HG03097 (cell line): ENCODE measurements at regions not wholly inside any gene's neighbourhood (a gene's known extent, or its start where the extent isn't known, plus 50 kb on each side); places are given as distances from the start of the nearest gene placed in this dataset.
"Not testable (repeated sequence)": the region's sequence is repeated elsewhere in the genome, so short reads cannot be mapped to it uniquely, and the experiment has no call there.

Experiments
- ATAC-seq: cut with Tn5 transposase; IDR thresholded peaks from one replicate; pipeline ENCODE4 v1.9.1; 2021; ENCODE audit not compliant: unreplicated experiment, low FRiP score

DNA sequence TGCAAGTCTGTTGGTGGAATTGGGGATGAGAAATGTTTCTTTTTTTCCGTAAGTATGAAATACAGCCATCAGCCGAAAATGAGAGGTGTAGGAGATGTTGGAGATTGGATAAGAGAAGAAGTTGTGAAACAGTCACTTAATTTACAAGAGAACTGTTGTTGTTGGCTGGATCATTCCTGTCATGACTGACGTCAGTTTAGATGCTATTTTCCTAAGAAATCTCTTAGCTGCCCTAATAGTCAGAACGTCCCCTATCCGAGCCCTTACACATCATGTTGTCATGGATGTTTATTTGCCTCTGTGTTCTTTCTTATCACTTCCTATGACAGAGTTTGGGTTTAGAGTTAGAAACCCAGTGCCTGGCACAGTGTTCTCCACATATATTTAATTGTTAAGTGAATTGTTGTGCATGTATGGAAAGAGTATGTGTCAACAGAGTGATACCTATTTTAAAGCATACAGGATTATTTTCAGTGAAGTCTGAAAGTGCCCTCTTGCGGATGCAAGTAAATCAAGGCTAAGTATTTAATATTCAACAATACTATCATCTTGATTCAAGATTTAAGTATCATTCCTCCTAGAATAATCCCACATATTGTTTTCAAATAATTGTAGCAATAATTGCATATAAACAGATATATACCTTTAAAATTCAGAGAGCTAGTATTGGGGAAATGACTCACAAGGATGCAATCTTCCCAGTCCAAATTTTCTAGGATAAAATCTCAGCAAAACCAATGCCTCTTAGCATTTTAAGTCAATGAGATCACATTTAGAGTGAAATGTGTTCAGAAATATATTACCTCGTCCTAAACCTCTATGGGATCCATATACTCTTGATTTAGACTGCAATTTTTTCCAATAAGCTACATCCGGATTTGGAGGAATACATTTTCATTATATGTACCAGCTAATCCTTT, 309.9 kb upstream of the NOX3 start:
- ATAC-seq = no peak

DNA sequence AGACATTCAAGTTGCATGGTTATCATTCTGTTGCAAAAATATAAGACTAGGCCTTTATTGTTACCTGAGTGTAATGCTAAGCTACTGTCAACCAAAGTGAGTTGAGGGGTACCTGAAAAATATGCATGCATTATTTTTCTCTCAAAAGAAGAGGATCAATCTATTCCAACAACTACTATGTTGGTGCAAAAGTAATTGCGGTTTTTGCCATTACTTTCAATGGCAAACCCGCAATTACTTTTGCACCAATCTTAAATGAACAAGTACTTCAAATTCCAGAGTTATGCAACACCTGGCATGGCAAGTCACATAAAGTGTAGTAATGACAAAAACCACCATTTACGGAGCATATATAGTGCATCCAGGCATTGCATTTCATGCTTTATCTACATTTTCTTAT, 307.0 kb upstream of the NOX3 start:
- no peak for ATAC-seq

DNA sequence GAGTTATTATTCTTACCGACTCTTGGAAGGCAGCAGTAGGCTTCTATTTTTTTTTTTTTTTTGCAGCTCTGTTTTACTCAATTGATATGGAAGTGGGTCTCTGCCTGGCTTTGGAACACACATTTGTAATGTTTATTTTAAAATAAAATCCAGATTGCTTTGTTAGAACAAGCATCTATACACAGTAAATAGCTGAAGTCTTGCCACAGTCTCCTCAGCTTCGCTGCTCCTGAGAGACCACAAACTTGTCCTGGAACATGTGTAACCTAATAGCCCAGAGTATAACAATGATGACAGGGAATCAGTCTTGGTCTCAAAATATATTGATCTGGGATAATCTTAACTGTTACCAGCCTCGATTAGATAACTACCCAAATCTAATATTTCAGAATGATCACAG, 299.8 kb upstream of the NOX3 start:
- ATAC-seq = no peak

DNA sequence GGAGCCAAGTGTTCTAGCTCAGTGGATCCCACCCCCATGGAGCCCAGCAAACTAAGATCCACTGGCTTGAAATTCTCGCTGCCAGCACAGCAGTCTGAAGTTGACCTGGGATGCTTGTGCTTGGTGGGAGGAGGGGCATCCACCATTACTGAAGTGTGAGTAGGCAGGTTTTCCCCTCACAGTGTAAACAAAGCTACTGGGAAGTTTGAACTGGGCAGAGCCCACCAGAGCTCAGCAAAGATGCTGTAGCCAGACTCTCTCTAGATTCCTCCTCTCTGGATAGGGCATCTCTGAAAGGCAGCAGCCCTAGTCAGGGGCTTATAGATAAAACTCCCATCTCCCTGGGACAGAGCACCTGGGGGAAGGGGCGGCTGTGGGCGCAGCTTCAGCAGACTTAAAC, 293.1 kb upstream of the NOX3 start:
- not testable (repeated sequence) for ATAC-seq

DNA sequence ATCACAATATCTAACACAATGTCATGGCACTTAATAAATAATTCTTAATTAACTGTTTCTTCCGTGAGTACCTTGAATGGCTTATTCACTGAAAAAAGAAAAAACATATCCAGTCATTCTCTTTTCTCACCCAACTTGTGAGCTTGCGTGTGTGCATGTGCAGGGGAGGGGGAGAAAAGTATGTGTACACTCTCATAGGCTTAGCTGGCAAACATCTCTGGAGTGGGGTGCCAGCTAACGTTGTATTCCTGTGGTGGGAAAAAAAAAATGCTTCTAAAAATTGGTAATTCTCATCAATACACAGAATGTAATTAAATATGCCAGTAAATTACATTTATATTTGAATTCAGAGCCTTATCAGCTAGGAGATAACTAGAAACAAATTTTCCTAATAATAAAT, 291.9 kb upstream of the NOX3 start:
- no peak for ATAC-seq

DNA sequence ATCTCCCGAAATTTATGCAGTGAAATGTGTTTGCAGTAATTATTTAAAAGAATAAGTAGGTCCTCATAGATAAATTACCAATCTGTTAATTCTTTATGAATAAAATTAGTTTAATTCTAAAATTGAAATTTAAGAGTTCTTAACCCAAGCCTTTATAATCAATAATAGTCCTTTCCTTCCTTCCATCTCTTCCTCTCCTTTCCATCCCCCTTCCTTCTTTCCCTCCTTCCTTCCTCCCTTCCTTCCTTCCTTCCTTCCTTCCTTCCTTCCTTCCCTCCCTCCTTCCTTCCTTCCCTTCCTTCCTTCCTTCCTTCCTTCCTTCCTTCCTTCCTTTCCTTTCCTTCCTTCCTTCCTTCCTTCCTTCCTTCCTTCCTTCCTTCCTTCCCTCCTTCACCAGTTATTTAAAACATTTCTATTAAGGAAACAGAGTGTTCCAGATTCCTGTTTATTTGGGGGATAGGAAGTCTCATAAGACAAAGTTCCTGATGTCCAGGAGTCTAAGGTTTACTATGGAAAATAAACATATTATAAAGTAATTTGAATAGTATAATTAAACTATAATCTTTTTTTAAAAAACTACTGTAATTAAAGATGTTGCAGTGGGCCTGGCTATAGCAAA, 285.3 kb upstream of the NOX3 start:
- ATAC-seq = no peak

DNA sequence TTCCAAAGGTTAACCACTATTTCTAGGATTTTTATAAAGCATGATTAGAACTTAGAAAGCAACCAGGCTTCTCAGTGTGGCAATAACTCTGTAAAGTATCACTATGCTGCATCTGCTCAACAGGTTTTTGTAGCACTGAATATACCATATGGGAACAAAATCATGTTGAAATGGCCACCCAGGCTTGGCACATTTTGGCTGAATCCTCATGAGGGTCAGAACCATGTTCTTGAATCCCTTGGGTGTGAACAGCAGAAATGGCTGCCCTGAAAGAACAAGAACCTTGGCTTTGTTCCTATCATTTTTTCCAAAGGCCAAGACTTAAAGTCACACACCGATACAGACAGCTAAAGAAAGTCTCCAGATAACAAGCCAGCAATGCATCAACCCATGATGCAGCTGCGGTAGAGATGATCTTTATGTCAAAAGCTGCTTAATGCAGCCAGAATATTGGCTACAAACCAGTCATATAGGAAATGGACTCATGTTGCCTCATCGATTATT, 283.0 kb upstream of the NOX3 start:
- ATAC-seq = no peak

DNA sequence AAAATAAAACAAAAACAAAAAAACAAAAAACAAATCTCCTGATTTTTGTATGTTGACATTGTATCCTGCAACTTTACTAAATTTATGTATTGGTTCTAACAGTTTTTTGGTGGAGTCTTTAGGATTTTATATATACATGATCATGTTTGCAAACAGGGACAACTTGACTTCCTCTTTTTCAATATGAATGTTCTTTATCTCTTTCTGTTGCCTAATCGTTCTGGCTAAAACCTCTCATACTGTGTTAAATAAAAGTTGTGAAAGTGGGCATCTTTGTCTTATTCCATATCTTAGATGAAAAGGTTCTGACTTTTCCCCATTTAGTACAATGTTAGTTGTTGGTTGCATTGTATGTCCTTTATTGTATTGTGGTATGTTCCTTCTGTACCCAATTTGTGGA, 261.7 kb upstream of the NOX3 start:
- ATAC-seq = no peak

DNA sequence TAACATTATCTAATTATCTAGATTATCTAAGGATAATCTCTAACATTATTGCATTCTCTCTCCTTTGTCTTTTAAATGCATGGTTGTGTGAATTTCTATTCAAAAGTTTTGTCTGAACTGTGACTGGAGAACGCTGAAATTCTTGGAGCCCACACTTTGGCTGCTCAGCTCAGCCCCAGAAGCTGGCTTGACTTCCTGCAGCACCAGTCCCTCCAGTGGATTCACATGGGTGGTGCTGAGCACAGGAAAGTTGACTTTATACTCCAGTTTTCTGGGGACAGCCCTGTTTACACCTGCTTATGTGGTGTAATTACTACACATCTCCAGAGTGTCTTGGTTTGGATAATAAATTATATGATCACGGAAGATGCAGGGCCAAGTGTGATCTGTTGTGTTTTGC, 255.1 kb upstream of the NOX3 start:
- ATAC-seq = no peak

DNA sequence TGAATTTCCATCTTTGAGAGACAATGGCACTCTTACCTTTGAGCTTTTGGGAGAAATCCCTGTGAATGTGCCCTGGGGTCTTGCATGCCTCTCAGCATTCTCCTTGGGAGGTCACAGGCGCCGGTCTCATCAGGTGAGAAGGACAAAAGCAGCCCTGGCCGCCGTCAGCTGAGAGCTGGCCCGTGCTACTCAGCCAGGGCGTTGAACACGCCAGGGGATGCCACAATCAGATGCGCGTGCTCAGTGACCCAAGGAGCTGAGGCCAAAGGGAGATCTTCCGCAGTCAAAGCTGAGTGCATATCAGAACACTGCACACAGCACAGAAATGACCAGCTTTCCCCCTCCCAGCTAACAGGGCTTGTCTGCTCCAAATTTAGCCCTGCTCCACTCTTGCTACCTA, 253.6 kb upstream of the NOX3 start:
- no peak for ATAC-seq

DNA sequence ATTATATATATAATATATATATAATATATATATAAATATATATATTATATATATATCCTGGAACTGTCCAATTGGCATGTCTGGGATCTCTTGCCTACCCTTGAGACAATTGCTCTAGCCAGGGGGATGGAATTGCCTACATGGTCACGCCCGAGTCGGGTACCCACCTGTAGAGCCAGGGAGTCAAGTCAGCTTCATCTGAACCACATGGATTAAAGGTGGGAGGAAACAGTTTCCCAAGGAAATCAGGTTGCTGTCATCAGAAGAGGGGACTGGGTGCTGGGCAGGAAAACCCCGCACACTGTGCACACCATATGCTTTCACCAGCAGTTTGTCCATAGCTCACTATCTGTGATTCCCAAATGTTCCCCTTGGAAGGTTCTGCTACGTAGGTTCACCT, 252.5 kb upstream of the NOX3 start:
- no peak for ATAC-seq

DNA sequence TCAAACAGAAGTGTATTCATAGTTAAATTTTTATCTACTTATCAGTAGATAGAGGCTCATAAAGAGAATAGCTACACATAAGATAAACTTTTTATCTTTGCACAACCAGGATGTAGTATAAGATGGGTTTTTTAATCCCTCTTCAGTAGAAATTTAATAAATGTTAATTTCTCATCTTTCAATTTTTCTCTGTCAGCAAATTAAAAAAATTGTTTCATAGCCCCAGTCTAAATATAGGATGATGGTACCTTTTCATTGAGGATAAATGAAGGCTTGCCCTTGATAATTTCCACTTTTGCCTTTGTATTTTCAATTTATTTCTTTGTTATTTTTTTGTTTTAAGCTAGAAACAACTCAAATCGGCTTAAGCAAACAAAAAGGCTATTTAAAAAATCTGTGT, 251.2 kb upstream of the NOX3 start:
- ATAC-seq = no peak

DNA sequence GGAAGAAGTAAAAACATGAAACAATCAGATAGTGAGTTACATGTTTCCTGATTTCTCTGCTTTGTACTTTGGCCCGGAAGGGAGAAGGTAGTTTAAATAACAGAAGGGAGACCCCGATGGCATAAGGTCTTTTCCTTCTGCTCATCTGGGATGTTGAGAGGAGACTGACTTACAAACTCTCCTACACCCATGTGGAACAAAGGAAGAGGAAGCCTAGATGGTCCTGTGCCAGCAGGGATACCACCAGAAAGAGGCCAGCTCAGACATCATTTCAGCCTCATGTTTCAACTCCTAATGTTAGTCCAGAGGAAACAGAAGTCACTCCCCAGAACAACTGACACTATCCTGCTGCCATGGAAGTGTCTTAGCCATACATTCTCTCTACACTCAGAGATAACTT, 250.7 kb upstream of the NOX3 start:
- no peak for ATAC-seq

DNA sequence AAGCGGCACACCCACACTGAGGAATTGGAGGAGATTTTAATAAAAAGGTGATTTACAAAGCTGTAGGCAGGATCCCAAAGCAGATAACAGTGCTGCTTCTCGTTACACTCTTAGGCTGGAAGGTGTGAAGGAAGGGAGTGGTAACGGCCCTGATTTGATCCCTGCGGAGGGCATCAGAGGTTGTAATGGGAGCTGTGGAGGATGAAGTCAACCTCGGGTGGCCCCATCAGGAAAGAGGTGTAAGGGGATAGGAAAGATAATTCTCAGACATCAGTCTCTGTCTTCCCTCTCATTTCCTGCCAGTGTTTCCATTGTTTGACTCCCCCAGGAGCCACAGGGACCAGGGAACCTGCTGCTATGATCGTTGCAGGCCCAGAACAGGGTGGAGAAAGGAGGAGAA, 245.7 kb upstream of the NOX3 start:
- no peak for ATAC-seq

DNA sequence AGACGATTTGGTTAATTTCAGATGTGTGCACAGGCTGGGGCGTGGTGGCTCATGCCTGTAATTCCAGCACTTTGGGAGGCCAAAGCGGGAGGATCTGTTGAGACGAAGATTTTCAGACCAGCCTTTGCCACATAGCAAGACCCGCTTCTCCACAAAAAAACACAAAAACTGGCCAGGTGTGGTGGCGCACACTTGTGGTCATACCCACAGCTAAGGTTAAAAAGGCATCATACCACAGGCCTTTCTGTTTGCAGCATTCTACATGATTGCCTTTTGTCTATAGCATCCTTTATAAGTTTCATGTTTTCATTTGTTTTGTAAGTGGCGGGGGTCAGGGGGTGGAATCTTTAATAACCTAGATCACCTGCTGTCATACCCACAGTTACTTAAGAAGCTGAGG, 239.9 kb upstream of the NOX3 start:
- ATAC-seq = no peak

DNA sequence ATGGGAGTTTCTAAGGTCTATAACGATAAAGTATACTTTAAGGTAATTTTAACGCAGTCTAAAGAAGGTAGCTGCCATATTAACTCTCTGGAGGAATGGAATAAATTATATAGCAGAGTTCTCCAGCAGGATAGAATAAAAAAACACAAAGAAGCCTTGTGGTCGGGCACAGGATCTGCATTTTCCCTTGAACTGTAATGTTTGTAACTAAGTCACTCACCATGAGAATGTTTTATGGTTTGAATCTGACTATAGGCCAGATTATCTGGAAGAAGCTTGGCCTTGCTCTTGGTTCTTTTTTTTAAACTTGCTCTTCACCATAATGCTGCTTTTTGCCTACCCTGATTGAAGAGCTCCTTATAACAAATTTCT, 238.8 kb upstream of the NOX3 start:
- no peak for ATAC-seq

DNA sequence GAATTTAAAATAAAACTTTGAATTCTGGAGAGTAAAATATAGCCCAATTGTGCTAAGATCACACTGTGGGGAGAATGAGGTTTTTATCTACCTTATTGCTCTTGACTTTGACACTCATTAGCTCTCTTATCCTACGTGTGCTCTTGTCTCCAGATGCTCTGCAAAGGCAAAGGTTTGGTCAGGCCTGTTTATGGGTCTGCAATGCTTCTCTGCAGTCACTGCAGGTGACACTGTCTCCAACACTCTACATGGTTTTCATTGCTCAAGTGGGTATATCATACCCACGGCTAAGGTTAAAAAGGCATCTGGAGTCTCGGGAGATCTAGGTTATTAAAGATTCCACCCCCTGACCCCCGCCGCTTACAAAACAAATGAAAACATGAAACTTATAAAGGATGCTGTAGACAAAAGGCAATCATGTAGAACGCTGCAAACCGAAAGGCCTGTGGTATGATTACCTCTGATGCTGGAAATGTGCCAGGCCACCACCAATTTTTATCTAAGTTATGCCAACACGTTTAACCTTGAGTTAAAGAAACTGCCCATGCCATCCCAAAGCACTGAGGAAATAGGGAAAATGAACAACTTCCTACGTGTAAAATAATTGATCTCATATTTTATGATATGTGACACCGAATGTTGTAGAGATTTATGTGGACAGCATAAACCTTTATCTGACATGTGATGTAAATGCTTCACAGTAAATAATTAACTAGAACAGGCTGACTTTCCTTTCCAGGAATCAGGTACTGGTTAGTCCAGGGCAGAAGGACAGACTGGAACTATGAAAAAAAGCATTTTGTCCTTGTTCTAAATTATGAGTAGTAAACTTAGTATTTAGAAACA, 238.2 kb upstream of the NOX3 start:
- ATAC-seq = no peak

DNA sequence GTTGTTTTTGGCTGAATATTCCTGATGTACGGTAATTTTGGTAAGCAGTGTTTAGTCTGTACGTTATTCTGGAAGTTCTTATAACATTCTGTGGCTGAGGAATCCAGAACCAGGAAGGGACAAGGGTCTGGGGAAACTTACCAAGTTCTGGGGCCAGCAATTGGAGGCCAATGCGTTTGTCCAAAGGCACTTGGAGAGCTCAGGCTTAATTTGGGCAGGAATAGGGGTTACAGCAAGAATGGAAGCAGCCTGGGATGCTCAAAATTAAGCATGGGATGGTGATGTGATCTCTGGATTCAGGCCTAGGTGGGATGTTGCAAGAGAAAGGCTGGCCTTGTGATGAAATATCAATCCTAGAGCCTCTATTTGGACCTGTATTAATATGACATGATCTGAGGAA, 235.2 kb upstream of the NOX3 start:
- no peak for ATAC-seq

DNA sequence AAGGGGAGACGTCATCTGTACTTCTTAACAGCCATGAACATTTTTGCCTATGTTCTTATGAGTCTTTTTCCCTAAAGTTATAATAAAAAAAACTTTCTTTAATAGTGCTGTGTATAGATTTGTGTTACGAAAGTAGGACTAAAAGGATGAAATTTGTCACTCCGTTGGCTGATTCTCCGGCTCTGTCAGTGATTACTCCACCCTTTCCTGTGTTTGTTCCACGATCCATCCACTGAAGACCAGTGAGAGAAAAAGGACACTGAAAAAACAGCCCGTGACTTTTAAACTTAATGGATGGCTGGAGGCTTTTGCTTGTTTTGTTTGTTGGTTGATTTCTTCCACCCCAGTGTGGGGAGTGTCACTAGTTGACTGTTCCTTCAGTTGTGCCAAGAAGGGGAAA, 232.0 kb upstream of the NOX3 start:
- ATAC-seq = no peak

DNA sequence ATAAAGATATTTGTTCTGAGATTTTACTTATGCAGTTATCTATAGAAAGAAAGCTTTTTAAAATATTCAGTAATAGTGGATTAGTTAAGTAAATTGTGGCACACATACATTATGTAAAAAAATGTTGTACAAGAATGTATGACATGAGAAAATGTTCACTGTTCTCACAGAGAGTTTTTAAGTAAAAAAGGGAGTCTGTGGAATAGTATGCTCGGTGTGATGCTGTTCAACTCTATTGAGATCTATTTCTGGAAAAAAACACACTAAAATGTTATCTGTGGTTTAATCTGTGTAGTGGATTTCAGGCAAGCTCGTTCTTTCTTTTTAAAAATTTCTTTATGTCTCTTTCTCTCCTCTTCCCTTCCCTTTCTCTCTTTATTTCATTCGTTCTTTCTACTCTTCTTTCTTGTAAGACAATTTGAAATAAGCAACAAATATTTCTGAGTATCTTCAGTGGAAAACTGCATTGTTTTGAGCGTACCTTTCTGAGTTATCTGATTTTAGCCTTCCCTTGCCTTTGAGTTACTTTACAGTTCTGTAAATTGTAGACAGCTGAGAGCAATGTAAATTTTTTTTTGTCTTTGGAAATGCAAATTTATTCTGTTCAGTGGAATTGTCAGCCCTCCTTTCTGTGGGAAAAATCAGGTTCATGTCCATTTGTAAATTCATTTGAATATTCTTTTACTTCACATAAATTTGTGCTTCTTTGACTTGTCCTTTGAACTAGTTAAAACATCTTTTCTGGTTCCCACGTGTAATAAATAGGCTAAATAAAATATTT, 229.0 kb upstream of the NOX3 start:
- ATAC-seq = no peak

DNA sequence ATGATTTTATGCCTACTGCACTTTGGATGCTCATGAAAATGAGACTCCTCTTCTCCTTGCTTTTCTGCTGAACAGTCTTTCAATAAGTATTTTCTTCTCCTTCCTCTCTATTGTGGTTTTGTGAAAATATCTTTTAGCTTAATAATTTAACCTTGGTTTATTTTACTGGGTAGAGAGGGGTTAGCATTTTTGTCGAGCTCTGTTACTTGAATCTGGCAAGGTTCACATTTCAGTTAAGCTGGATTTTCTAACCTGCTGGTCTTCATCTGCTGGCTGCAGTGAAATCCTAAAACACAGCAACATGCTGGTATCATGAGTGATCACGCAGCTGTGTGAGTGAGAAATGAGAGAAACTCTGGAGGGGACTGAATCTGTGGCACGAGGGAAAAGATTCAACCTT, 222.7 kb upstream of the NOX3 start:
- no peak for ATAC-seq
